WERI-Rb-1 (cell line): ENCODE measurements at regions not wholly inside any gene's neighbourhood (a gene's known extent, or its start where the extent isn't known, plus 50 kb on each side); places are given as distances from the start of the nearest gene placed in this dataset.

Experiments used
- DNase-seq: peaks from one replicate; pipeline ENCODE4 v3.0.0-alpha.2; 2020
- H3K27ac ChIP-seq: fragments of 250-450 bp; sonication (Bioruptor Pico); 2 replicates; pipeline ENCODE4 v1.5.1; 2020; ENCODE audit warnings: mild to moderate bottlenecking, moderate library complexity
- H3K27me3 ChIP-seq: fragments of 250-450 bp; sonication (Bioruptor Pico); 2 replicates; pipeline ENCODE4 v1.5.1; 2021; ENCODE audit warnings: mild to moderate bottlenecking, low read depth, moderate library complexity; ENCODE audit not compliant: insufficient read depth, severe bottlenecking
- H3K36me3 ChIP-seq: fragments of 250-450 bp; sonication (Bioruptor Pico); 2 replicates; pipeline ENCODE4 v1.5.1; 2020; ENCODE audit warnings: mild to moderate bottlenecking, moderate library complexity
- H3K4me3 ChIP-seq: 2 replicates; pipeline ENCODE4 v1.5.1; 2011; ENCODE audit warnings: low read depth, mild to moderate bottlenecking, control low read depth, low read length
- H3K9me3 ChIP-seq: fragments of 250-450 bp; sonication (Bioruptor Pico); 2 replicates; pipeline ENCODE4 v1.5.1; 2021; ENCODE audit warnings: mild to moderate bottlenecking, moderate library complexity; ENCODE audit not compliant: severe bottlenecking
- CTCF ChIP-seq: IDR thresholded peaks from 2 replicates; pipeline ENCODE4 v1.5.1; 2011; ENCODE audit warnings: low read depth, mild to moderate bottlenecking, control low read depth, inconsistent platforms, low read length

GRCh38 chr2:220198896-220199295 lies 571.5 kb downstream of the SLC4A3 start:
- no peak for DNase-seq
- Histone ChIP-seq H3K9me3 (peaks cover 2% of the 10 kb centered on the region), H3K27ac (no peak overlapping the region), H3K4me3 (no peak overlapping the region), H3K27me3 (no peaks in the 10 kb centered on the region), H3K36me3 (no peaks in the 10 kb centered on the region)
- no peak for TF ChIP-seq CTCF

- no peak for DNase-seq
- Histone ChIP-seq H3K36me3 (no peaks in the 10 kb centered on the region), H3K9me3 (no peaks in the 10 kb centered on the region), H3K27me3 (no peaks in the 10 kb centered on the region), H3K27ac (no peak overlapping the region), H3K4me3 (no peak overlapping the region)
- TF ChIP-seq CTCF = no peak
These were observed 574.6 kb downstream of the SLC4A3 start for GRCh38 chr2:220202066-220202465.

DNA sequence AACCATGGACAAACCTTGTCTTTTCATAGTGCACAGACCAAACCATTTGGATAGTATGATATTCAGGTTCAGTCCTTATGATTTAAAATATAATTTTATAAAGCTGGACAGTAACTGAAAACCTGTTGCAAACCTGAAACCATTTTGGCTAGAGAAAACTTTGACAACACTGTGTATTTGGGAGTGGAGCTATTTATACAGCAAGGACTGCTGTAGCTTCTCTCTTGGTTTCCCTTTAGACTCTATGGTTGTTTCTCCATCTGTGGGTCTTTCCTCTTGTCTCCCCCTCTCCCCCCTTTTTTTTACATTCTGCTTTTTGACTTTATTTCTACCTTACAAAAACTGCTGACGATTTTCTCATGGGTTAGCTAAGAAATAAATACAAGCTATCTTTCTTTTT lies 581.7 kb downstream of the SLC4A3 start:
- H3K9me3 ChIP-seq = no peaks in the 10 kb centered on the region
- no peaks in the 10 kb centered on the region for H3K36me3 ChIP-seq

GRCh38 chr2:220209751-220210150 lies 582.3 kb downstream of the SLC4A3 start:
- Histone ChIP-seq H3K27me3 (no peaks in the 10 kb centered on the region), H3K27ac (no peak overlapping the region)
- no peak for TF ChIP-seq CTCF

More for the DNA sequence above, 581.7 kb downstream of the SLC4A3 start:
- TF ChIP-seq CTCF = no peak
- H3K4me3 ChIP-seq = no peak overlapping the region
- DNase-seq = no peak
- H3K27me3 ChIP-seq = no peaks in the 10 kb centered on the region
- H3K27ac ChIP-seq = no peak overlapping the region

GRCh38 chr2:220212296-220213080 lies 585.1 kb downstream of the SLC4A3 start:
- no peak for DNase-seq
- TF ChIP-seq CTCF = no peak
- H3K27me3 ChIP-seq = no peaks in the 10 kb centered on the region
- H3K36me3 ChIP-seq = no peaks in the 10 kb centered on the region
- no peak overlapping the region for H3K4me3 ChIP-seq
- no peak overlapping the region for H3K27ac ChIP-seq
- H3K9me3 ChIP-seq = no peaks in the 10 kb centered on the region

More at GRCh38 chr2:220209751-220210150, 582.3 kb downstream of the SLC4A3 start:
- H3K9me3 ChIP-seq = no peaks in the 10 kb centered on the region
- no peak for DNase-seq
- no peaks in the 10 kb centered on the region for H3K36me3 ChIP-seq
- no peak overlapping the region for H3K4me3 ChIP-seq

- no peak for DNase-seq
- no peak for TF ChIP-seq CTCF
- no peaks in the 10 kb centered on the region for H3K36me3 ChIP-seq
- H3K4me3 ChIP-seq = no peak overlapping the region
- no peaks in the 10 kb centered on the region for H3K27me3 ChIP-seq
- no peaks in the 10 kb centered on the region for H3K9me3 ChIP-seq
- H3K27ac ChIP-seq = no peak overlapping the region
These were observed 588.4 kb downstream of the SLC4A3 start for GRCh38 chr2:220215785-220216184.
